ENCODE measurements at regions not wholly inside any gene's neighbourhood (a gene's known extent, or its start where the extent isn't known, plus 50 kb on each side); places are given as distances from the start of the nearest gene placed in this dataset.

DNA sequence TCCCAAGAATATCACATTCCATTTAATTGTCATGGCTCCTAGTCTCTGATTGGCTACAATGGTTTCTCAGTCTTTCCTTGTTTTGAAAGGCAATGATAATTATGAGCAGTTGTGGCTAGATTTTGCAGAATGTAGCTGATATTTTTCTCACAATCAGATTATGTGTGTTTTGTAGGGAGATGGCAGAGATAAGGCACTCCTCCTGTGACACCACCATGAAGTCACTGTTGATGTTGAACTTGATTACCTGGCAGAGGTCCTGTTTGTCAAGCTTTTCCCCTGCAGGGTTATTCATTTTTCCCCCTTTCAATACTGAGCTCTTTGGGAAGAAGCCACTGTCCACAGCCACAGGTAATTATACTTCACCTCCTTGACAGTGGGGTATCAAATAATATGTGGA, 602.9 kb upstream of the PFKP start:
- no peak for DNase-seq (ENCODE audit: low spot score)
- Histone ChIP-seq H3K27ac (ENCODE audit: low read depth, low read length, poor library complexity, severe bottlenecking) (no peak overlapping the region), H3K36me3 (ENCODE audit: insufficient read depth, low read length) (no peaks in the 10 kb centered on the region), H3K9me2 (ENCODE audit: insufficient read depth, low read length) (no peaks in the 10 kb centered on the region; the same call in 1 of the 2 replicates), H3K9me3 (ENCODE audit: low read length) (no peaks in the 10 kb centered on the region), H4K20me1 (ENCODE audit: insufficient read depth, low read length) (no peaks in the 10 kb centered on the region), H3K4me1 (ENCODE audit: insufficient read depth, low read length, poor library complexity, severe bottlenecking) (no peaks in the 10 kb centered on the region), H2AFZ (ENCODE audit: low read length) (no peak overlapping the region), H3K4me3 (ENCODE audit: low read depth, low read length, poor library complexity, severe bottlenecking) (no peak overlapping the region), H3K79me2 (ENCODE audit: insufficient read depth, low read depth, low read length) (no peaks in the 10 kb centered on the region), H3K4me2 (ENCODE audit: low read length) (no peak overlapping the region)
- BruUV-seq (replicated peaks), result no TSS peak
- CTCF ChIA-PET (ENCODE audit: unreplicated experiment), result no interaction called here
- intact Hi-C loops (cut with micrococcal nuclease; ENCODE audit: unreplicated experiment), result no loop called here
- POLR2A ChIA-PET, result interaction anchor here (0.5 kb wide), 1 partner anchor 120 kb away, joined by 8 read pairs; no protein-coding TSS in a partner anchor
- TF ChIP-seq EZH2phosphoT487 (IDR thresholded peaks at IDR 0.05; ENCODE audit: borderline replicate concordance, low read depth, low read length), result no peak
- TF ChIP-seq, protein P1, sequence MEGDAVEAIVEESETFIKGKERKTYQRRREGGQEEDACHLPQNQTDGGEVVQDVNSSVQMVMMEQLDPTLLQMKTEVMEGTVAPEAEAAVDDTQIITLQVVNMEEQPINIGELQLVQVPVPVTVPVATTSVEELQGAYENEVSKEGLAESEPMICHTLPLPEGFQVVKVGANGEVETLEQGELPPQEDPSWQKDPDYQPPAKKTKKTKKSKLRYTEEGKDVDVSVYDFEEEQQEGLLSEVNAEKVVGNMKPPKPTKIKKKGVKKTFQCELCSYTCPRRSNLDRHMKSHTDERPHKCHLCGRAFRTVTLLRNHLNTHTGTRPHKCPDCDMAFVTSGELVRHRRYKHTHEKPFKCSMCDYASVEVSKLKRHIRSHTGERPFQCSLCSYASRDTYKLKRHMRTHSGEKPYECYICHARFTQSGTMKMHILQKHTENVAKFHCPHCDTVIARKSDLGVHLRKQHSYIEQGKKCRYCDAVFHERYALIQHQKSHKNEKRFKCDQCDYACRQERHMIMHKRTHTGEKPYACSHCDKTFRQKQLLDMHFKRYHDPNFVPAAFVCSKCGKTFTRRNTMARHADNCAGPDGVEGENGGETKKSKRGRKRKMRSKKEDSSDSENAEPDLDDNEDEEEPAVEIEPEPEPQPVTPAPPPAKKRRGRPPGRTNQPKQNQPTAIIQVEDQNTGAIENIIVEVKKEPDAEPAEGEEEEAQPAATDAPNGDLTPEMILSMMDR (conservative IDR thresholded peaks at IDR 0.05; ENCODE audit: low read length), result no peak

DNA sequence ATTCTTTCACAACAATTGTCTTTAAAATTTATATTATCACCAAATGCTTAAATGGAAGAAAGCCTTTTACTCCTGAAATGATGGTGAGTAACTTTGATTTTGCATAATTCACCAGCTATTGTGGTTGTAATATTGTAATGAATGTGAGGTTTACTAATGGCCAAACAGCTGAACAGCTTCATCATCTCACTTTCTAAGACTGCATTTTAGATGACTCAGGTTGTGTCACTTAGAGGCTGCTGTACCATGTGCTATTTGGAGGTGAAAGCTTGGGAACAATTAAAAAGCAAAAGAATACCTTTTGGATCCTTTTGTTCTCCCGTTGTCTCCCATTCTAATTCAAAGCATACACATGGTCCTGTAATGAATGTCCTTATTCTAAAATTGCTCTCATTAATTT, 604.0 kb upstream of the PFKP start:
- no peak overlapping the region for H3K4me3 ChIP-seq (ENCODE audit: low read depth, low read length, poor library complexity, severe bottlenecking)
- H3K79me2 ChIP-seq (ENCODE audit: insufficient read depth, low read depth, low read length), result no peaks in the 10 kb centered on the region
- CTCF ChIA-PET (ENCODE audit: unreplicated experiment), result no interaction called here
- H3K27ac ChIP-seq (ENCODE audit: low read depth, low read length, poor library complexity, severe bottlenecking), result no peak overlapping the region
- H3K36me3 ChIP-seq (ENCODE audit: insufficient read depth, low read length), result no peaks in the 10 kb centered on the region
- H3K9me3 ChIP-seq (ENCODE audit: low read length), result no peaks in the 10 kb centered on the region
- H3K4me1 ChIP-seq (ENCODE audit: insufficient read depth, low read length, poor library complexity, severe bottlenecking), result no peaks in the 10 kb centered on the region
- TF ChIP-seq EZH2phosphoT487 (IDR thresholded peaks at IDR 0.05; ENCODE audit: borderline replicate concordance, low read depth, low read length), result no peak
- TF ChIP-seq, protein P1 (conservative IDR thresholded peaks at IDR 0.05; ENCODE audit: low read length), result no peak
- BruUV-seq (replicated peaks), result no TSS peak
- no peak overlapping the region for H3K4me2 ChIP-seq (ENCODE audit: low read length)
- no peak overlapping the region for H2AFZ ChIP-seq (ENCODE audit: low read length)
- intact Hi-C loops (cut with micrococcal nuclease; ENCODE audit: unreplicated experiment), result no loop called here
- no peaks in the 10 kb centered on the region; the same call in 1 of the 2 replicates for H3K9me2 ChIP-seq (ENCODE audit: insufficient read depth, low read length)
- H4K20me1 ChIP-seq (ENCODE audit: insufficient read depth, low read length), result no peaks in the 10 kb centered on the region
- POLR2A ChIA-PET, result no interaction called here
- no peak for DNase-seq (ENCODE audit: low spot score)

DNA sequence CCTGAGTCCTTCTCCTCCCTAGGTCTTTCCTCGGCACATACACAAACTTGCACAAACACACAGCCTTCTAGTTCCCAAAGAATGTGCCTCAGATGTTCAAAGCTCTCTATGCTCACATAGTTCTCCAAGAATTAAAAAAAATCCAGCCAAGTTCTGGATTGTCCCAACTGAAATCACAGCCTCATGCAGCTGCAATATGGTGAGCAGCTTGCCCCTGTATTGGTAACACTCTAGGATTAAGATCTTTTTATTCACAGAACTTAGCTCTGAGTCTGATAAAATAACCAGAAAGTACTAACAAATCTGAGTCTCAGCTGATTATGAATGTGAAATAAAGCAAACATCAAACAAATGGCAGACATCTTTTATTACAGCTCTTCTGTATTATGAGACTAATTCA, 604.8 kb upstream of the PFKP start:
- H4K20me1 ChIP-seq (ENCODE audit: insufficient read depth, low read length), result no peaks in the 10 kb centered on the region
- no peak for TF ChIP-seq EZH2phosphoT487 (IDR thresholded peaks at IDR 0.05; ENCODE audit: borderline replicate concordance, low read depth, low read length)
- TF ChIP-seq, protein P1 (conservative IDR thresholded peaks at IDR 0.05; ENCODE audit: low read length), result no peak
- intact Hi-C loops (cut with micrococcal nuclease; ENCODE audit: unreplicated experiment), result no loop called here
- H3K4me1 ChIP-seq (ENCODE audit: insufficient read depth, low read length, poor library complexity, severe bottlenecking), result no peaks in the 10 kb centered on the region
- H3K4me2 ChIP-seq (ENCODE audit: low read length), result no peak overlapping the region
- CTCF ChIA-PET (ENCODE audit: unreplicated experiment), result interaction anchor here (0.6 kb wide), 1 partner anchor 1010 kb away, joined by 3 read pairs; no protein-coding TSS in a partner anchor
- no peak overlapping the region for H3K27ac ChIP-seq (ENCODE audit: low read depth, low read length, poor library complexity, severe bottlenecking)
- no peak overlapping the region for H3K4me3 ChIP-seq (ENCODE audit: low read depth, low read length, poor library complexity, severe bottlenecking)
- POLR2A ChIA-PET, result interaction anchor here (1.0 kb wide), 1 partner anchor 45 kb away, joined by 3 read pairs; no protein-coding TSS in a partner anchor
- no peak overlapping the region for H2AFZ ChIP-seq (ENCODE audit: low read length)
- no peaks in the 10 kb centered on the region for H3K9me3 ChIP-seq (ENCODE audit: low read length)
- no peaks in the 10 kb centered on the region; the same call in 1 of the 2 replicates for H3K9me2 ChIP-seq (ENCODE audit: insufficient read depth, low read length)
- no peak for DNase-seq (ENCODE audit: low spot score)
- BruUV-seq (replicated peaks), result no TSS peak
- H3K36me3 ChIP-seq (ENCODE audit: insufficient read depth, low read length), result no peaks in the 10 kb centered on the region
- no peaks in the 10 kb centered on the region for H3K79me2 ChIP-seq (ENCODE audit: insufficient read depth, low read depth, low read length)
